ENCODE measurements at regions not wholly inside any gene's neighbourhood (a gene's known extent, or its start where the extent isn't known, plus 50 kb on each side); places are given as distances from the start of the nearest gene placed in this dataset.

DNA sequence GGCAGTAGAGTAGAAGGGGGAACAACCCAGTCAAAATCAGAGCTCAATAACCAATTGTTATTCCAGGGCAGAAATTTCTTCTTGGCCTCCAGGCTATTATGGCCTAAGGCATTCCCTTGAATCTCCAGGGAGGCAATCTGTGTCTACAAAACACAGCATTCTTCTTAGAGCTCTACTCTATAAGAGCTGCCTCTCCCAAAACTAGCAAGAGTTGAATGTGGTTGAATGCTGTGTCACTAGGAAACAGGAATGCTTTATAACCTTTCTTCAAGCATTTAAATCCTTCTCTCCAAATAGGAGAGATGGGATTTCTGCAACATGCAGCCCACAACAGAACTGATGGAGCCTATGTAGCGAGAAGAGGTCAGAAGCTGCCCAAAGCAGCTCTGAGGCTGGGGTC is 97.1 kb upstream of the APC start:
- intact Hi-C loops (cut with DNase I, micrococcal nuclease) = no loop called here
- DNase-seq (no peak), ATAC-seq (no peak)

DNA sequence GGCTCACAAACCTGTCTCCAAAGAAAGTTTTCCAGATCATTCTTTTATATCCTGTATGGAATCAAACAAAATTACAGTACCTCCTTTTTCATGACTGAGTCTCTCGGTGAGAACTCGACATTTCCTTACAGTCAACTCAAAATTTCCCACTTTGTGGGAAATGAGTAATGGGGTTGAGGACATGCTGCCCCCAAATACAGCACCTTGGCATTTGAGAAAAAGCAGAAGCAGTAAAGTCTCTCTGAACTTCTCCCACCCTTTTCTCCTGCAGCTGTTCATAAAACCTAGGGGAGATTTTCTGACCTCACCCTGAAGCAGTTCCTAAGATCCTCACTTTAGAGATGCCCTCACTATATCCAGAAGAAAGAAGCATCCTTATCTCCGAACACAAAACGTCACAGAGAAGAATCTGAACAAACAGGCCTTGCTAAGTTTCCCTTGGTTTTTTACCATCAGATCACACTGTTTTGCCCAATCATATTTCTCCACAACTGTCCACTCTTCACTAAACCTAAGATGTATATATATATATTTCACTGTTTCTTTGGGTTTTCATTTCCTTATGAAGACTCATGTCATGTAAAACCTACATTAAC is 96.1 kb upstream of the APC start:
- intact Hi-C loops (cut with DNase I, micrococcal nuclease) = no loop called here
- DNase-seq = no peak
- no peak for ATAC-seq

DNA sequence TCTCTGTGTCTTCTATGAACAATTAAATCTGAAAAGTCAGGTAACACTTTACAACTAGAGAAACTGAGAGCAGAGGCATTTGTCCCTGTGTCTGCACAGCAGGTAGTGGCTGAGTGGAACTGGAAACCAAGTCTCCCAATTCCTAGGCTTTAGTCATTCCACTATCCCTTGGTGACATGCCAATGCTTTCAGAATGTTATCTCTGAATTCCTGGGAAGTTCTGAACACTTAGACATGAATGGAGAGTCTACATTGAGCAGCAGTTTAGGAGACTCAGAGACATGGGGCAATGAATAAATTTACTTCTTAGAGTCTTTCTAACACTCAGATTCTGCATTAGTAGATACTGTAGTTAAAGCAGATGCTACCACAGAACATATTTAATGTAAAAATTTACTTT is 94.8 kb upstream of the APC start:
- intact Hi-C loops (cut with DNase I, micrococcal nuclease) = no loop called here
- DNase-seq (no peak), ATAC-seq (no peak)

DNA sequence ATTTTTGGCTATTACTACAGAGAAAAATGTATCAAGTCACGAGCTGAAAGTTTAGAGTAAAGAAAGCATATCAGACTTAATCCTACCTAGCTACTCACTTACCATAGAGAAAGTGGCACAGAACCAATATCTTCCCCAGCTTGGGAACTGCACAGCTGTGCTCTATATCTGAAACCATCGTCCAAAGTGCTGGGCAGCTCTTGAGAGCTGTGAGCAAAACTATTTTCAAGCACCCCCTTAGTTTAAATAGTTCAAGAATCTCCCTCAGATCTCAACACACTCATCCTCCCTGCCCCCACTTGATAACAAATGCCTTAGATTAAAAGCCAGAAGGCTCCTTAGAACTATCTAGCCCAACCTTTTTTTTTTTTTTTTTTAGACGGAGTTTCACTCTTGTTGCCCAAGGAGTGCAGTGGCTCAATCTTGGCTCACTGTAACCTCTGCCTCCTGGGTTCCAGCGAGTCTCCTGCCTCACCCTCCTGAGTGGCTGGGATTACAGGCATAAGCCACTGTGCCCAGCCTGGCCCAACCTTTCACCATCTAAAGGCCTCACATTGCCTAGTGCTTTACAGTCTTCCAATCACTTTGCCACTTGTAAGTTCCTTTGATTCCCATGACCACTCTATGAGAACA is 94.2 kb upstream of the APC start:
- no peak for DNase-seq
- no peak for ATAC-seq
- intact Hi-C loops (cut with DNase I, micrococcal nuclease) = no loop called here

DNA sequence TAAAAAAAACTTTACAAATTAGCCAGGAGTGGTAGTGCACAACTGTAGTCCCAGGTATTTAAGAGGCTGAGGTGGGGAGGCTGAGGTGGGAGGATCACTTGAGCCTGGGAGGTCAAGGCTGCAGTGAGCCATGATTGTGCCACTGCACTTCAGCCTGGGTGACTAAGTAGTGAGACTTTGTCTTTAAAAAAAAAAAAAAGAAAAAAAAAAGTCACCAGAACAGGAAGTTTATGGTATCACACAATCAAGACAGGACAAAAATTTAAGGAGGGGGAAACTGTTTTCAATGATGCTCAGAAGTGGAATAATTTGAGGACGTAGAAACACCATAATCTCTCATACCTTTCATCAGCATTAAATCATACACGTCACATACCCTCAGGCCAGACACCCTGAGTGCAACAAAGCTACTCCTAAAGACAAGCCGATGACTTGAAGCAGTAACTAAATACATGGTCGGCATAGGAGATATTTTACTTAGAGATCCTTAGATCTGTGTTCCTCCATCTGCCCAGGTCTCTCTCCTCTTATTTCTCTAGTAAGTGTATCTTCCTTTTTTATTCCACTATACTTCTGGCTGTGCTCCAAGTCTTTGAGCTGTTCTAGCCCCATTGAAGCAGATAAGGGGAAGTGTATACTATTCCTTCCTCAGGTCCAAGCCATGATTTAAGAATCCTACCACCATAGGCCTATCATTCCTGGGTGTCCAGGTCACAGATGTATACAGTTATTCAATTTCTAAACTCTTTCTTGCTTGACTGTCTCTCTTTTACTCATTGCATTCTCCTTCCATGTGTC is 91.3 kb upstream of the APC start:
- no peak for DNase-seq
- ATAC-seq = no peak
- intact Hi-C loops (cut with DNase I, micrococcal nuclease) = no loop called here

DNA sequence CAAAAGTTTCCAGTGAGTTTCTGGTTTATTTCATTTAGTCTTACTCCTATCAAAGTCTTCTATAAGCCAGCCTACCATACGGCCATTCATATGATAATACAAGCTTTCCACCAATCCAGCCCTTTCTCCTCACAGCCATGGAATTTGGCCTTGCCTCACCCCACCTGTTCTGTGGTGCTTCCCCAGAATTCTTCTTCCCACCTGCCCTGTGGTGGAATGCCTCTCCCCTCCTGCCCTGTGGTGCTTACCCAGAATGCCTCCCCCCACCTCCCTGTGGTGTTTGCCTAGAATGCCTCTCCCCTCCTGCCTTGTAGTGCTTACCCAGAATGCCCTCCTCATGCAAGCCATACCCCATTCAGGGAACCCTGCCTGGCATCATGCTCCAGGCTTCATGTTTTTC is 90.3 kb upstream of the APC start:
- no peak for ATAC-seq
- intact Hi-C loops (cut with DNase I, micrococcal nuclease) = no loop called here
- no peak for DNase-seq

DNA sequence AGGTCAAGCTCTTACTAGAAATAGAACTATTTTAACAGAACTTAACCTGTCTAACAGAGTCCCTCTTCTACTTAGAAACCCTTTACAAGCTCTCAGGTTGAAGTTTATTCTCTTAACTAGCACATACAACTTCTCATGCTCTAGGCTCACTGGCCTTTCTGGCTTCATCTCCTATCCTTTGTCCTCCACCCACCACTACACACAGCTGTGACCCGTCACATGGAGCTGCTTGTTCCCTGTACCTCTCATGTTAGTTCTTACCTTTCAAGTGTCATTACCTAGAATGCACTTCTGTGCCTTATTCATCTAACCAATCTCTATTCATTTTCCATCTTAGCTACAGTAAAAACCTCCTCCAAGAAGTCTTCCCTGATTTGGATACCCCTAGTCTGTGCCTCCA is 89.4 kb upstream of the APC start:
- DNase-seq (no peak), ATAC-seq (no peak)
- intact Hi-C loops (cut with DNase I, micrococcal nuclease) = no loop called here

DNA sequence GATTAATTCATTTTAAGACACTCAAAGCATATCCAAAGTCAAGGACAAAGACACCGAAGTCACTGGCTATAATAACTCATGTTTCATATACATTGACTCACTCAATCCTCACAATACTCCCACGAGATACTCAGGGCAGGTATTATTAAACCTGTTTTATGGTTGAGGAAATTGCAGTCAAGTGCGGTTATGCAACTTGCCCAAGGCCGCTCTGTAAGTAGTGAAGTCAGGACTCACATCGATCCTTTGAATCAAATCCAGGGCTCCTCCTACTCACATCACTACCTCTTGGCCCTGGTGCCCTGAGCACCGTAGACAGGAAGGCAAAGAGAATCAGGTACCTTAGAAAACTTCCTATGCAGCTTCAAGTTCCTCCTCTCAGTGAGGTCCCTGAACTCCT is 87.8 kb upstream of the APC start:
- intact Hi-C loops (cut with DNase I, micrococcal nuclease) = no loop called here
- ATAC-seq = peak; percentile 99
- peak; percentile 48 to 78 for DNase-seq

DNA sequence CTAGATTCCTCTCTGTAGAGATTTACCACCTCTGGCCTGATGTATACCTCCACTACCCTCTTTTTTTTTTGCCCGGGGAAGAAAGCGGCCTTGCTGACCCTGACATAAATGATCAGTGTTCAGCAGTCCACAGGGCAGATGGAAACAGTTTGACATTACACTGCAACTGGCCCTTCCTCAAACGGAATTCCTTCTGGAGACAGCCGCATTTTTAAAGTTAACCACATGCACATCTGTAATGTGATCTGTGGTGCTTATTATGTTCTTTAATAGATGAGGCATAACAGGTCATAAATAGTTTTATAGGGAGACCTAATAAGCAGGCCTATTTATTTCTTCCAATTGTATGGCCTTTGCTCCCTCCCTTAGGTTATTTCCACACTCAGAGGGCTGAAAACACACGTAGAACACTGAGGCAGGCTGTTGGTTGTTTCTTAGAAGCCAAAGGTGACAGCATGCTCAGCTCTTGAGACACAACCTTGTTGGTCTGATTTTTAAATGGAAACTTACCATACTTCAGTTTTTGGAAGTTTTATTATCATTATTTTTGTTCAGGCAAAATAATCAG is 84.0 kb upstream of the APC start:
- ATAC-seq (no peak), DNase-seq (no peak)
- intact Hi-C loops (cut with DNase I, micrococcal nuclease) = no loop called here

DNA sequence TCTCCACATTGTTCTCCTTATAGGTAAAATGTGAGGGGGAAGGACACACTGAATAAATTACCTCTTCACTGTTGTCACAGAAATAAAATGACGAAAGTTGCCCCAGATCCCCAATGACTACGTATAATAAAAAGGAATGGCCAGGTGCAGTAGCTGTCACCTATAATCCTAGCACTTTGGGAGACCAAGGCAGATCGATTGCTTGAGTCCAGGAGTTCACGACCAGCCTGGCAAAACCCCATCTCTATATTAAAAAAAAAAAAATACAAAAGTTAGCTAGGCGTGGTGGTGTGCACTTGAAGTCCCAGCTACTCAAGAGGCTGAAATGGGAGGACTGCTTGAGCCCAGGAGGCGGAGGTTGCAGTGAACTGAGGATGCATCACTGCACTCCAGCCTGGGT is 82.2 kb upstream of the APC start:
- intact Hi-C loops (cut with DNase I, micrococcal nuclease) = no loop called here
- ATAC-seq = no peak
- DNase-seq = no peak

DNA sequence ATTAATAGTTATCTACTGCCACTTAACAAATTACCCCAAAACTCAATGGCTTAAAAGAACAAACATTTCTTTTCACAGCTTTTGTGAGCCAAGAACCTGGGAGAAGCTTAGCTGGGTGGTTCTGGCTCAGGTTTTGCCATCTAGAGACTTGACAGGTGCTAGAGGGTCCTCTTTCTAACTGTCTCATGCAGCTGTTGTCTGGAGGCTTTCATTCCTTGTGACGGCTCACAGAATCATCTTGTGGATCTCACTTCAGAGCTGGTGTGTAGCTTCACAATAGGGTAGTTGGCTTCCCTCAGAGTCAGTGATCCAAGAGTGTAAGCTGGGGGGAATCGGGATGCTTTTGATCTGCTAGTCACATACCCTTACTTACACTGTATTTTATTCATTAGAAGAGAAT is 81.2 kb upstream of the APC start:
- DNase-seq = no peak

DNA sequence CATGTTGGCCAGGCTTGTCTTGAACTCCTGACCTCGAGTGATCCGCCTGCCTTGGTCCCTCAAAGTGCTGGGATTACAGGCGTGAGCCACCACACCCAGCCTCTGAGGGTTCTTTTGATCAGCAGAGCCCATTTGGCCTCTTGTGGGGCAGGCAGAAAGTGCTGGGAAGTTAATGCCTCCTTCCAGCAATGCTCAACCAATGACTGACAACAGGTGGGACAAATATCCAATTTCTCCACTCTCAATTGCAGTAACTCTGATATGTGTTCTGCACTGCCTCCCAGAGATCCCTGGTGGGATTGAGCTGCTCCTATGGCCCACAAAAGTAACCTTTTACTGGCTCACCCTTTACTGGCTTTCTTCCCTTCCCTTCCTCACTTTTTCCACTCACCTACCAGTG is 79.9 kb upstream of the APC start:
- intact Hi-C loops (cut with DNase I, micrococcal nuclease) = no loop called here
- DNase-seq (no peak), ATAC-seq (no peak)

More for the DNA sequence above, 81.2 kb upstream of the APC start:
- intact Hi-C loops (cut with DNase I, micrococcal nuclease) = no loop called here
- ATAC-seq = no peak

DNA sequence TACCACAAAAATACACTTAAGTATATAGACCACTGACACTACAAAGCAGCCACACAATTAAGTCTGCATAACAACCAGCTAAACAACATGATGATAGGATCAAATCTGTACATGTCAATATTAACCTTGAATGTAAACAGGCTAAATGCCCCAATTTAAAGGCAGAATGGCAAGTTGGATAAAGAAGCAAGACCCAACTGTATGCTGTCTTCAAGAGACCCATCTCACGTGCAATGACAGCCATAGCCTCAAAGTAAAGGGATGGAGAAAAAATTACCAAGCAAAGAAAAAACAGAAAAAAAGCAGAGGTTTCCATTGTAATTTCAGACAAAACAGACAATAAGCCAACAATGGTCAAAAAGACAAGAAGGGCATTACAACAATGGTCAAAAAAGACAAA is 77.3 kb upstream of the APC start:
- ATAC-seq (no peak), DNase-seq (no peak)
- intact Hi-C loops (cut with DNase I, micrococcal nuclease) = no loop called here

DNA sequence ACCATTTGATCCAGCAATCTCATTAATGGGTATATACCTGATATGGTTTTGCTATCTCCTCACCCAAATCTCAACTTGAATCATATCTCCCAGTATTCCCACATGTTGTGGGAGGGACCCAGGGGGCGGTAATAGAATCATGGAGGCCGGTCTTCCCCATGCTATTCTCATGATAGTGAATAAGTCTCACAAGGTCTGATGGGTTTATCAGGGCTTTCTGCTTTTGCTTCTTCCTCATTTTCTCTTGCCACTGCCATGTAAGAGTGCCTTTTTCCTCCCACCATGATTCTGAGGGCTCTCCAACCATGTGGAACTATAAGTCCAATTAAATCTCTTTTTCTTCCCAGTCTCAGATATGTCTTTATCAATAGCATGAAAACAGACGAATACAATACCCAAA is 74.5 kb upstream of the APC start:
- ATAC-seq (no peak), DNase-seq (no peak)
- intact Hi-C loops (cut with DNase I, micrococcal nuclease) = no loop called here

DNA sequence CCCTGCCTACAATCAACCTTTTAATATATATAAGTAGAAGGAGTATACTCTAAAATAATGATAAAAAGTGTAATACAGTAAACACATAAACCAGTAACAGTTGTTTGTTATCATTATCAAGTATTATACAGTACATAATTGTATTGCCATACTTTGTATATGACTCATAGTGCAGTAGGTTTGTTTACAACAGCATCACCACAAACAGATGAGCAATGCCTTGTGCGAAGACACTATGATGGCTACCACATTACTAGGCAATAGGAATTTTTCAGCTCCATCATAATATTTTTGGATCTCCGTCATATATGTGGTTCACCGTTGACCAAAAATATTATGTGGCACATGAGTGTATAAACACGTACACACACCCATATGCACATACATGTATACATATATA is 69.7 kb upstream of the APC start:
- intact Hi-C loops (cut with DNase I, micrococcal nuclease) = no loop called here
- DNase-seq (no peak), ATAC-seq (no peak)

DNA sequence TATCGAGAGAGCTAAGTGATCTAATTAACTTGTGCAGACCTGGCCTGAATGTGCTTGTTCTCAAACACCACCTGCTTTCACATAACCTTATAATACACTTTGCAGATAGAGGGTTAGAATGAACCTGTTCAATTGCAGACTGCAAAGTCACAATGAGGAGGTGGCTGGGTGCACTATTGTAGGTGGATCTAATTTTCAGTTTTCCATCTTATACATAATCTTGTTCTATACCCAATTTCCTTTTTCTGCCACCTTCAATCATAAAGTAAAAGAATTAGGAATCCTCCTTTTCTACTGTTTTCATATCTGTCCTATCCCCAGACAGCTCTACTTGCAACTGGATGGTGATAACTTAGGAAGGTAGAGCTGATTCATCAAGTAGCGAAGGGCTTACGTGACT is 68.8 kb upstream of the APC start:
- ATAC-seq = no peak
- DNase-seq = no peak
- intact Hi-C loops (cut with DNase I, micrococcal nuclease) = no loop called here

DNA sequence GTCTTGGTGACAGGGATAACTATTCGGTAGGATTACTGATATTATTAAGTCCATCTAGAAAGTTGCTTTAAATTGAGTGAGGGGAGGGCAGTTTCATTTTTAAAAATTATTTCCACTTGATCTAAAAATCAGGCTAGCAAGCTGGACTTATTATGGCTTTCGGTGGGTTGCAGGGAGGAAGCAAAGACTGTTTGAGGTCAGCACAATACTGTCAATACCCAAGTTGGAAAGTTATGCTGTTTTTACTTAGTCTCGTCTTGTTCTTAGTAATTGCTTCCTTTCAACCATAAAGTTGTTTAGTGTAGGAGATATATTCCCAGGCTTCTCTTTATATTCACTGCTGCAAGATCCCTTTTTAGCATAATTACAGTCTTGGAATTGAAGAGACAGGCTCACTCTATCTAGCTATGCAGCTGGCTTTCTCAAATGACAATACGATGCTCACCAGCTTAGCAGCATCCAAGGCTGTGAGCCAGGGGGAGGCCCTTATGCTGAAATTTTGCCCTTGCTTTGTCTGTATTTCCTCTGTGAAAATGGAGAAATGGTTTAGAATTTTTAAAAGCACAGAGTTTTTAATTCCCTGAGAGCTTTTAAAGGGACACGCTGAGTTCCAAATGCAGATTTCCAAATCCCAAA is 68.2 kb upstream of the APC start:
- intact Hi-C loops (cut with DNase I, micrococcal nuclease) = no loop called here
- DNase-seq = no peak
- no peak for ATAC-seq

DNA sequence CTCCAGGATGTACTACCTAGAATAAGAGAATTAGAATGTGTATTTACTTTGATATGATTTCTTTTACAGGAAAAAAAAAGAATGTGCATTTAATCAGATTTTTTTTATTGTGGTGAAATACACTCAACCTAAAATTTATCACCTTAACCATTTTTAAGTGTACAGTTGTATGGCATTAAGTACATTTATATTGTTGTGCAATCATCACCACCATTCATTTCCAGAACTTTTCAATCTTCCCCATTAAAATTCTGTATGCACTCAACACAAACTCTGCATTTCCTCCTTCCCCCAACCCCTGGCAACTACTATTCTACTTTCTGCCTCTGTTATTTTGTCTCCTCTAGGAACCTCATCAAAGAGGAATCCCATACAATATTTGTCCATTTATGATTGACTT is 66.0 kb upstream of the APC start:
- no peak for ATAC-seq
- no peak for DNase-seq
- intact Hi-C loops (cut with DNase I, micrococcal nuclease) = no loop called here

DNA sequence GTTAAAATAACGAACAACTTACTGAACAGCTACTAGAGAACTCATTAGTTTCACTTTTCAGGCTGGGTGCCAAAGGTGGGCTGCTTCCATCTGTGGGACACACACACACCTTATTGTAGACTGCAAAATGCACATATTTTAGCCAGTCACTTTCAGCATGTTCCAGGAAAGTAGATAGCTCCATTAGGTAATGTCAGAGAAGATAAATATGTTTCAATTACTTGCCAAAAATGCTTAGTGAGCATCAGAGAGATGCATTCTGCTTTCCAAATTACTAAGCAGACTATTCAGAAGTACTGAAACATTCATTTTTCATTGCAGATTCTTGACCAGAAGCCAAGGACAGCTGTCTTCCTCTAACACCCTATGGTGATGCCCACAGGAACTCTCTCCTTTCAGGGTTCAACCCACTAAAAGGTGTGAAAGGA is 56.2 kb upstream of the APC start:
- intact Hi-C loops (cut with DNase I, micrococcal nuclease) = loop anchor here in 1 of 2 donors (10.0 kb wide), 1 partner anchor 63 kb away; no protein-coding TSS in a partner anchor
- no peak for DNase-seq
- ATAC-seq = no peak

DNA sequence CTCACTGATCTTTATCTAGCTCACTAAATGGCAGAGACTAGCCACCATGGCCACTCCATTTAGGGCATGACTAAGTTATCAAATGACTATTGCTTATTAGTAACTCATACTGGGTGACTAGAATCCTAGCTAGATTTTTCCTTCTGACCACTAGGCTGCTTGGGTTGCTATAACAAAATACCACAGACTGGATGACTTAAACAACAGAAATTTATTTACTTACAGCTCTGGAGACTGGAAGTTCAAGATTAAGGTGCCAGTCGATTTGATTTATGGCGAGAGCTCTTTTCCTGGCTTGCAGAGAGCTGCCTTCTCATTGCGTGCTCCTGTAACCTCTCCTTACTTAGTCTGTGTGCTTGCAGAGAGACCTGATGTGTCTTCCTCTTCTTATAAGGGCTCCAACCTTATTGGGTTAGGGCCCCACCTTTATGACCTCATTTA is 55.0 kb upstream of the APC start:
- DNase-seq (no peak), ATAC-seq (no peak)
- intact Hi-C loops (cut with DNase I, micrococcal nuclease) = loop anchor here in 1 of 2 donors (10.0 kb wide), 1 partner anchor 62 kb away; no protein-coding TSS in a partner anchor
